Tibial nerve (tissue), 4 donors: ENCODE measurements at regions not wholly inside any gene's neighbourhood (a gene's known extent, or its start where the extent isn't known, plus 50 kb on each side); places are given as distances from the start of the nearest gene placed in this dataset.

Experiments
- CTCF ChIP-seq, 5 experiments: fragments of 200-600 bp in 3 of 5; fragments of 450-650 bp in 2 of 5; sonication (generic) in 3 of 5; IDR thresholded peaks; one replicate each; pipeline ENCODE4 v1.5.1; 2016 to 2019; ENCODE audit warnings: antibody characterized with exemption in 5 of 5, mild to moderate bottlenecking in 3 of 5, moderate library complexity in 2 of 5
- EP300 ChIP-seq, 2 donors: sonication (generic); formaldehyde crosslinking; IDR thresholded peaks; one replicate each; pipeline ENCODE4 v1.6.1; 2017; ENCODE audit warnings: antibody characterized with exemption in 2 of 2, mild to moderate bottlenecking in 1 of 2
- POLR2A ChIP-seq, 2 donors: fragments of 450-650 bp; IDR thresholded peaks; one replicate each; pipeline ENCODE4 v1.6.1; 2017; ENCODE audit warnings: antibody characterized with exemption in 2 of 2, mild to moderate bottlenecking in 2 of 2, moderate library complexity in 2 of 2

- TF ChIP-seq EP300 (IDR thresholded peaks at IDR 0.05) (no peak), CTCF (IDR thresholded peaks at IDR 0.05) (no peak), POLR2A (IDR thresholded peaks at IDR 0.05) (no peak)
Observed at GRCh38 chr11:82003024-82003423, 730.6 kb downstream of the FAM181B start.
